ENCODE measurements at regions not wholly inside any gene's neighbourhood (a gene's known extent, or its start where the extent isn't known, plus 50 kb on each side); places are given as distances from the start of the nearest gene placed in this dataset.
A peak's percentile ranks its signal among the peaks of the same experiment; 100 is the strongest.

- H3K27me3 Mint-ChIP-seq = no peaks in the 10 kb centered on the region
- peak overlapping the region; percentile 29 to 89 (median 80) for H3K27ac Mint-ChIP-seq
- H3K36me3 Mint-ChIP-seq = no peaks in the 10 kb centered on the region
- peak; percentile 22 to 31 for ATAC-seq
- peaks cover 0 to 8% (median 0%) of the 10 kb centered on the region in 9 donors for H3K9me3 Mint-ChIP-seq
- peaks cover 2 to 33% (median 27%) of the 10 kb centered on the region in 4 donors for H3K4me1 Mint-ChIP-seq
- H3K4me3 Mint-ChIP-seq = peak overlapping the region in 4 of 10 donors; percentile 2 to 62 (median 37)
- POLR2A ChIA-PET = interaction anchor here (0.6 to 1.1 kb wide), 2 partner anchors 10 to 16 kb away, joined by 3 read pairs; no protein-coding TSS in a partner anchor
- no peak for DNase-seq
These were observed 556.3 kb downstream of the PPARGC1A start for GRCh38 chr4:23333556-23333945.

GRCh38 chr4:23332313-23332712 lies 557.5 kb downstream of the PPARGC1A start:
- H3K9me3 Mint-ChIP-seq = no peaks in the 10 kb centered on the region
- POLR2A ChIA-PET = no interaction called here
- ATAC-seq (no peak), DNase-seq (no peak)
- no peaks in the 10 kb centered on the region for H3K36me3 Mint-ChIP-seq
- H3K4me1 Mint-ChIP-seq = peaks cover 2 to 33% (median 27%) of the 10 kb centered on the region in 4 donors
- H3K4me3 Mint-ChIP-seq = no peak overlapping the region
- peak overlapping the region in 4 of 10 donors; percentile 13 to 87 (median 73) for H3K27ac Mint-ChIP-seq
- no peaks in the 10 kb centered on the region for H3K27me3 Mint-ChIP-seq

- no peak overlapping the region for H3K27ac Mint-ChIP-seq
- peaks cover 0 to 2% (median 0%) of the 10 kb centered on the region in 9 donors for H3K9me3 Mint-ChIP-seq
- H3K4me3 Mint-ChIP-seq = no peak overlapping the region
- no peaks in the 10 kb centered on the region for H3K36me3 Mint-ChIP-seq
- ATAC-seq (no peak), DNase-seq (no peak)
- no peaks in the 10 kb centered on the region for H3K27me3 Mint-ChIP-seq
- POLR2A ChIA-PET = no interaction called here
- peaks cover 0 to 5% (median 0%) of the 10 kb centered on the region in 4 donors for H3K4me1 Mint-ChIP-seq
These were observed 562.7 kb downstream of the PPARGC1A start for GRCh38 chr4:23327120-23327519.

GRCh38 chr4:23324021-23324690 lies 565.7 kb downstream of the PPARGC1A start:
- POLR2A ChIA-PET = no interaction called here
- peaks cover 0 to 4% (median 0%) of the 10 kb centered on the region in 5 donors for H3K27me3 Mint-ChIP-seq
- peaks cover 0 to 4% (median 0%) of the 10 kb centered on the region in 9 donors for H3K9me3 Mint-ChIP-seq
- ATAC-seq = no peak
- H3K36me3 Mint-ChIP-seq = no peaks in the 10 kb centered on the region
- H3K27ac Mint-ChIP-seq = no peak overlapping the region
- peaks cover 0 to 5% (median 0%) of the 10 kb centered on the region in 4 donors for H3K4me1 Mint-ChIP-seq
- no peak overlapping the region for H3K4me3 Mint-ChIP-seq
- no peak for DNase-seq

GRCh38 chr4:23323436-23323835 lies 566.4 kb downstream of the PPARGC1A start:
- peaks cover 0 to 5% (median 0%) of the 10 kb centered on the region in 4 donors for H3K4me1 Mint-ChIP-seq
- H3K9me3 Mint-ChIP-seq = peaks cover 0 to 4% (median 0%) of the 10 kb centered on the region in 9 donors
- no peaks in the 10 kb centered on the region for H3K36me3 Mint-ChIP-seq
- DNase-seq (no peak), ATAC-seq (no peak)
- peaks cover 0 to 4% (median 0%) of the 10 kb centered on the region in 5 donors for H3K27me3 Mint-ChIP-seq
- no peak overlapping the region for H3K4me3 Mint-ChIP-seq
- no peak overlapping the region for H3K27ac Mint-ChIP-seq
- POLR2A ChIA-PET = no interaction called here

GRCh38 chr4:23322732-23323131 lies 567.1 kb downstream of the PPARGC1A start:
- ATAC-seq = no peak
- H3K27me3 Mint-ChIP-seq = peaks cover 0 to 4% (median 0%) of the 10 kb centered on the region in 5 donors
- no peak overlapping the region for H3K4me3 Mint-ChIP-seq
- no peak for DNase-seq
- H3K27ac Mint-ChIP-seq = no peak overlapping the region
- POLR2A ChIA-PET = no interaction called here
- H3K9me3 Mint-ChIP-seq = peaks cover 0 to 4% (median 0%) of the 10 kb centered on the region in 9 donors
- H3K36me3 Mint-ChIP-seq = no peaks in the 10 kb centered on the region
- H3K4me1 Mint-ChIP-seq = peaks cover 0 to 5% (median 0%) of the 10 kb centered on the region in 4 donors

- POLR2A ChIA-PET = no interaction called here
- Mint-ChIP-seq H3K4me3 (no peak overlapping the region), H3K27ac (no peak overlapping the region), H3K4me1 (peaks cover 0 to 5% (median 0%) of the 10 kb centered on the region in 4 donors), H3K27me3 (peaks cover 0 to 4% (median 0%) of the 10 kb centered on the region in 5 donors), H3K9me3 (peaks cover 0 to 5% (median 0%) of the 10 kb centered on the region in 9 donors), H3K36me3 (no peaks in the 10 kb centered on the region)
- DNase-seq (no peak), ATAC-seq (no peak)
These were observed 568.8 kb downstream of the PPARGC1A start for GRCh38 chr4:23320931-23321587.

- POLR2A ChIA-PET = no interaction called here
- Mint-ChIP-seq H3K27ac (no peak overlapping the region), H3K4me3 (no peak overlapping the region), H3K4me1 (no peaks in the 10 kb centered on the region), H3K36me3 (no peaks in the 10 kb centered on the region), H3K9me3 (peaks cover 0 to 9% (median 0%) of the 10 kb centered on the region in 9 donors), H3K27me3 (no peaks in the 10 kb centered on the region)
- ATAC-seq (no peak), DNase-seq (no peak)
These were observed 577.2 kb downstream of the PPARGC1A start for GRCh38 chr4:23312686-23313085.

- no peaks in the 10 kb centered on the region for H3K36me3 Mint-ChIP-seq
- H3K4me1 Mint-ChIP-seq = no peaks in the 10 kb centered on the region
- H3K27me3 Mint-ChIP-seq = no peaks in the 10 kb centered on the region
- DNase-seq (no peak), ATAC-seq (no peak)
- H3K27ac Mint-ChIP-seq = no peak overlapping the region
- POLR2A ChIA-PET = no interaction called here
- peaks cover 0 to 5% (median 0%) of the 10 kb centered on the region in 9 donors for H3K9me3 Mint-ChIP-seq
- no peak overlapping the region for H3K4me3 Mint-ChIP-seq
These were observed 577.9 kb downstream of the PPARGC1A start for GRCh38 chr4:23311983-23312382.

GRCh38 chr4:23305026-23305425 lies 584.8 kb downstream of the PPARGC1A start:
- no peak for ATAC-seq
- Mint-ChIP-seq H3K9me3 (no peaks in the 10 kb centered on the region), H3K4me1 (peaks cover 3 to 8% (median 6%) of the 10 kb centered on the region in 4 donors), H3K27me3 (no peaks in the 10 kb centered on the region), H3K4me3 (no peak overlapping the region), H3K36me3 (no peaks in the 10 kb centered on the region), H3K27ac (no peak overlapping the region)
- POLR2A ChIA-PET = no interaction called here
- DNase-seq = no peak

- Mint-ChIP-seq H3K27ac (no peak overlapping the region), H3K4me1 (peaks cover 3 to 8% (median 5%) of the 10 kb centered on the region in 4 donors), H3K36me3 (no peaks in the 10 kb centered on the region), H3K9me3 (peaks cover 0 to 3% (median 0%) of the 10 kb centered on the region in 9 donors), H3K27me3 (peaks cover 0 to 1% (median 0%) of the 10 kb centered on the region in 5 donors), H3K4me3 (no peak overlapping the region)
- POLR2A ChIA-PET = no interaction called here
- DNase-seq (no peak), ATAC-seq (no peak)
These were observed 591.5 kb downstream of the PPARGC1A start for GRCh38 chr4:23298371-23298770.

- peaks cover 0 to 1% (median 0%) of the 10 kb centered on the region in 5 donors for H3K27me3 Mint-ChIP-seq
- peaks cover 0 to 3% (median 0%) of the 10 kb centered on the region in 9 donors for H3K9me3 Mint-ChIP-seq
- DNase-seq (no peak), ATAC-seq (no peak)
- no peak overlapping the region for H3K27ac Mint-ChIP-seq
- H3K36me3 Mint-ChIP-seq = no peaks in the 10 kb centered on the region
- H3K4me1 Mint-ChIP-seq = peaks cover 0 to 5% (median 2%) of the 10 kb centered on the region in 4 donors
- no peak overlapping the region for H3K4me3 Mint-ChIP-seq
- POLR2A ChIA-PET = no interaction called here
These were observed 592.5 kb downstream of the PPARGC1A start for GRCh38 chr4:23297327-23297726.

GRCh38 chr4:23291139-23291538 lies 598.4 kb downstream of the GBA3 start:
- peaks cover 0 to 9% (median 0%) of the 10 kb centered on the region in 9 donors for H3K9me3 Mint-ChIP-seq
- peak overlapping the region in 1 of 10 donors; percentile 10 for H3K27ac Mint-ChIP-seq

More at GRCh38 chr4:23291139-23291538, 598.4 kb downstream of the GBA3 start:
- H3K4me3 Mint-ChIP-seq = peak overlapping the region in 2 of 10 donors; percentile 60 to 68
- POLR2A ChIA-PET = no interaction called here
- H3K36me3 Mint-ChIP-seq = no peaks in the 10 kb centered on the region
- DNase-seq (no peak), ATAC-seq (no peak)
- peaks cover 0 to 5% (median 0%) of the 10 kb centered on the region in 5 donors for H3K27me3 Mint-ChIP-seq
- peaks cover 0 to 11% (median 3%) of the 10 kb centered on the region in 4 donors for H3K4me1 Mint-ChIP-seq

All from naive thymus-derived CD8-positive, alpha-beta T cell (primary cell).